HepG2 (cell line): ENCODE measurements at regions not wholly inside any gene's neighbourhood (a gene's known extent, or its start where the extent isn't known, plus 50 kb on each side); places are given as distances from the start of the nearest gene placed in this dataset.

Experiments used
- ATAC-seq: fragments of 200-7000 bp; cut with Tn5 transposase; 3 replicates; pipeline ENCODE4 v1.9.1; 2020; ENCODE audit warnings: mild to moderate bottlenecking, moderate library complexity
- BruUV-seq: library from RNA; stranded (reverse); fragments of 400-500 nt; replicated peaks from 2 replicates; lab custom pipeline; 2021; lab: Mats Ljungman, UMichigan
- CTCF ChIA-PET: fragments of 300-600 bp; formaldehyde crosslinking; extraction: SDS; loops from one replicate; lab custom pipeline; 2021; ENCODE audit warnings: low total read pairs, inconsistent platforms, low intra/inter-chr PET ratio; lab: Yijun Ruan, JAX
- POLR2A ChIA-PET: fragments of 350-600 bp; sonication (Branson Sonifier 250); formaldehyde crosslinking; loops from one replicate; lab custom pipeline; 2020; ENCODE audit warnings: antibody characterized with exemption, inconsistent platforms; lab: Yijun Ruan, JAX
- DNase-seq: peaks from one replicate; pipeline ENCODE4 v3.0.0-alpha.2; 2015; ENCODE audit warnings: low spot score
- FAIRE-seq: peaks from 3 replicates; lab custom pipeline; 2011; peaks lifted over from hg19 to GRCh38; lab: Jason Lieb, UNC
- H2AFZ ChIP-seq: one replicate; pipeline ENCODE4 v1.6.1; 2011; ENCODE audit warnings: low read length, inconsistent platforms
- H3K27ac ChIP-seq: fragments of 300-600 bp; 3 replicates; pipeline ENCODE4 v1.8.0; 2011; ENCODE audit warnings: mixed run types, mild to moderate bottlenecking, mixed read lengths, low read length, inconsistent platforms; ENCODE audit not compliant: insufficient read depth; ENCODE audit errors: extremely low read length
- H3K27me3 ChIP-seq, 2 experiments: fragments of 200-600 bp in 1 of 2; 2 replicates in 1 of 2; 3 replicates in 1 of 2; pipeline versions ENCODE4 v1.6.0 to v1.8.0; 2011; ENCODE audit warnings: low read length in 2 of 2, mild to moderate bottlenecking in 2 of 2, moderate library complexity in 2 of 2, inconsistent platforms in 1 of 2; ENCODE audit not compliant: insufficient read depth in 2 of 2, control insufficient read depth in 1 of 2
- H3K36me3 ChIP-seq, 2 experiments: fragments of 200-600 bp in 1 of 2; replicated peaks in 1 of 2; 2 replicates in 1 of 2; 3 replicates in 1 of 2; pipeline versions ENCODE4 v1.5.1 to v1.8.0; 2011; ENCODE audit warnings: low read length in 2 of 2, inconsistent platforms in 1 of 2; ENCODE audit not compliant: insufficient read depth in 2 of 2, control insufficient read depth in 1 of 2
- H3K4me1 ChIP-seq: 2 replicates; pipeline ENCODE4 v1.5.1; 2012; ENCODE audit warnings: low read length, inconsistent platforms; ENCODE audit not compliant: insufficient read depth
- H3K4me2 ChIP-seq: 2 replicates; pipeline ENCODE4 v1.6.0; 2011; ENCODE audit warnings: low read depth, low read length, inconsistent platforms
- H3K4me3 ChIP-seq, 3 experiments: fragments of 200-600 bp in 1 of 3; sonication (generic), shearing (Covaris generic) in 1 of 3; replicated peaks in 1 of 3; 2 replicates each; pipeline ENCODE4 v1.5.1; 2011 to 2016; ENCODE audit warnings: low read length in 3 of 3, inconsistent platforms in 2 of 3, low read depth in 2 of 3, mild to moderate bottlenecking in 2 of 3, control low read depth in 1 of 3, mixed read lengths in 1 of 3; ENCODE audit not compliant: insufficient read depth in 1 of 3
- H3K79me2 ChIP-seq: one replicate; pipeline ENCODE4 v1.6.1; 2011; ENCODE audit warnings: low read length, inconsistent platforms; ENCODE audit not compliant: insufficient read depth
- H3K9ac ChIP-seq: 2 replicates; pipeline ENCODE4 v1.6.0; 2011; ENCODE audit warnings: mild to moderate bottlenecking, low read depth, low read length, inconsistent platforms; ENCODE audit not compliant: insufficient read depth
- H3K9me3 ChIP-seq: 2 replicates; pipeline ENCODE4 v1.5.1; 2012; ENCODE audit warnings: mild to moderate bottlenecking, low read length
- H4K20me1 ChIP-seq: 2 replicates; pipeline ENCODE4 v1.6.0; 2011; ENCODE audit warnings: inconsistent platforms, mild to moderate bottlenecking, low read length, moderate library complexity; ENCODE audit not compliant: insufficient read depth
- CEBPG ChIP-seq: IDR thresholded peaks from 2 replicates; pipeline ENCODE4 v1.6.1; 2016
- FLYWCH1 ChIP-seq: sonication (generic); formaldehyde crosslinking; IDR thresholded peaks from 2 replicates; pipeline ENCODE4 v1.8.1; 2023; ENCODE audit warnings: mild to moderate bottlenecking, missing genetic modification reagents
- FOXM1 ChIP-seq: sonication (generic); formaldehyde crosslinking; IDR thresholded peaks from 2 replicates; pipeline ENCODE4 v1.5.0; 2020; ENCODE audit warnings: missing genetic modification reagents
- GRHL1 ChIP-seq: sonication (generic); formaldehyde crosslinking; conservative IDR thresholded peaks from 2 replicates; pipeline ENCODE4 v1.8.0; 2022; ENCODE audit warnings: missing genetic modification reagents
- HMGA1 ChIP-seq: sonication (generic); formaldehyde crosslinking; conservative IDR thresholded peaks from 2 replicates; pipeline ENCODE4 v1.4.0; 2020; ENCODE audit warnings: missing genetic modification reagents
- KDM5B ChIP-seq: sonication (generic); formaldehyde crosslinking; IDR thresholded peaks from 2 replicates; pipeline ENCODE4 v1.4.0; 2020; ENCODE audit warnings: missing genetic modification reagents, mild to moderate bottlenecking, borderline replicate concordance
- PCBP2 ChIP-seq: fragments of 200-400 bp; formaldehyde crosslinking; optimal IDR thresholded peaks from 2 replicates; pipeline ENCODE3; 2018; ENCODE audit warnings: low read length, low read depth; ENCODE audit not compliant: poor library complexity, severe bottlenecking
- POGK ChIP-seq: sonication (generic); formaldehyde crosslinking; conservative IDR thresholded peaks from 2 replicates; pipeline ENCODE4 v1.8.0; 2022; ENCODE audit warnings: mild to moderate bottlenecking, moderate library complexity, missing genetic modification reagents
- SATB2 ChIP-seq: sonication (generic); formaldehyde crosslinking; IDR thresholded peaks from 2 replicates; pipeline ENCODE4 v1.5.0; 2020; ENCODE audit warnings: missing genetic modification reagents
- SIX1 ChIP-seq: sonication (generic); formaldehyde crosslinking; IDR thresholded peaks from 2 replicates; pipeline ENCODE4 v1.4.0; 2020; ENCODE audit warnings: missing genetic modification reagents, borderline replicate concordance
- SYNCRIP ChIP-seq: fragments of 200-400 bp; formaldehyde crosslinking; IDR thresholded peaks from 2 replicates; pipeline ENCODE4 v1.6.1; 2018; ENCODE audit warnings: mild to moderate bottlenecking, low read depth, low read length; ENCODE audit not compliant: insufficient read depth
- TGIF2 ChIP-seq: IDR thresholded peaks from 2 replicates; pipeline ENCODE4 v1.6.1; 2016; ENCODE audit warnings: control low read depth, missing compliant biosample characterization
- ZBTB49 ChIP-seq: sonication (generic); formaldehyde crosslinking; IDR thresholded peaks from 2 replicates; pipeline ENCODE4 v1.4.0; 2020; ENCODE audit warnings: missing genetic modification reagents, borderline replicate concordance
- ZNF512 ChIP-seq: sonication (generic); formaldehyde crosslinking; IDR thresholded peaks from 2 replicates; pipeline ENCODE4 v1.4.0; 2020; ENCODE audit warnings: mild to moderate bottlenecking, missing genetic modification reagents
- ZNF747 ChIP-seq: sonication (generic); formaldehyde crosslinking; IDR thresholded peaks from 2 replicates; pipeline ENCODE4 v1.8.1; 2023; ENCODE audit warnings: missing genetic modification reagents, mild to moderate bottlenecking, borderline replicate concordance
- ZNF75D ChIP-seq: sonication (generic); formaldehyde crosslinking; IDR thresholded peaks from 2 replicates; pipeline ENCODE4 v1.8.1; 2023; ENCODE audit warnings: missing genetic modification reagents, mild to moderate bottlenecking, borderline replicate concordance
- WGBS: methylation state at CpG from one replicate; pipeline ENCODE4 v1.1.6; 2017; ENCODE audit warnings: low lambda C conversion rate; 5-methylcytosine and 5-hydroxymethylcytosine counted together
- in situ Hi-C: cut with HindIII; loops from 2 replicates; pipeline ENCODE4 v1.10.0; 2017; ENCODE audit warnings: low pct_unique_long_range_greater_than_20kb; ENCODE audit not compliant: extremely low pct_ligation_motif_present
- intact Hi-C: fragments of 100-400 bp; cut with micrococcal nuclease; formaldehyde crosslinking; loops from one replicate; pipeline ENCODE4 v1.10.0; 2022; ENCODE audit not compliant: unreplicated experiment

GRCh38 chr12:111046896-111047295 is 126.5 kb upstream of the MYL2 start (continued):
- TF ChIP-seq ZNF512 (CRISPR knock-in tag) (no peak), CEBPG (CRISPR knock-in tag) (no peak)
- TF ChIP-seq, all 625 proteins: peak for 0

- Histone ChIP-seq H3K4me2 (no peak overlapping the region), H4K20me1 (no peaks in the 10 kb centered on the region), H2AFZ (no peak overlapping the region), H3K9ac (no peak overlapping the region), H3K4me1 (no peaks in the 10 kb centered on the region), H3K9me3 (no peaks in the 10 kb centered on the region), H3K27me3 (no peaks in the 10 kb centered on the region), H3K27ac (no peak overlapping the region), H3K79me2 (no peaks in the 10 kb centered on the region), H3K4me3 (no peak overlapping the region), H3K36me3 (no peaks in the 10 kb centered on the region)
- ATAC-seq (no peak), FAIRE-seq (no peak), DNase-seq (no peak)
- intact Hi-C loops: no loop called here
- in situ Hi-C loops: no loop called here
- TF ChIP-seq SIX1 (CRISPR knock-in tag) (no peak), HMGA1 (CRISPR knock-in tag) (no peak), FOXM1 (CRISPR knock-in tag) (no peak), SATB2 (CRISPR knock-in tag) (no peak), FLYWCH1 (CRISPR knock-in tag) (no peak), KDM5B (CRISPR knock-in tag) (no peak), GRHL1 (CRISPR knock-in tag) (no peak), POGK (no peak), TGIF2 (CRISPR knock-in tag) (no peak), ZNF747 (CRISPR knock-in tag) (no peak), PCBP2 (no peak), ZBTB49 (CRISPR knock-in tag) (no peak), ZNF75D (CRISPR knock-in tag) (no peak), SYNCRIP (no peak)
- 0% methylated on average over 1 of the region's 7 CpGs for WGBS
- CTCF ChIA-PET: no interaction called here
- POLR2A ChIA-PET: no interaction called here
- BruUV-seq: no TSS peak
Measured at GRCh38 chr12:111045941-111046340, 125.6 kb upstream of the MYL2 start.
